IMR-90 (cell line): ENCODE measurements at regions not wholly inside any gene's neighbourhood (a gene's known extent, or its start where the extent isn't known, plus 50 kb on each side); places are given as distances from the start of the nearest gene placed in this dataset.

Source experiments
- ATAC-seq: fragments of 200-7000 bp; cut with Tn5 transposase; 2 replicates; pipeline ENCODE4 v1.9.1; 2020; ENCODE audit warnings: low read depth, mild to moderate bottlenecking, moderate library complexity
- BruUV-seq: library from RNA; stranded (reverse); fragments of 400-500 nt; replicated peaks from 2 replicates; lab custom pipeline; 2021; lab: Mats Ljungman, UMichigan
- CTCF ChIA-PET: fragments of 300-600 bp; formaldehyde crosslinking; extraction: SDS; loops from one replicate; lab custom pipeline; 2021; ENCODE audit warnings: antibody characterized with exemption; lab: Yijun Ruan, JAX
- POLR2A ChIA-PET: fragments of 300-600 bp; sonication (Branson Sonifier 250); formaldehyde crosslinking; loops from one replicate; lab custom pipeline; 2022; ENCODE audit warnings: antibody characterized with exemption; ENCODE audit not compliant: unreplicated experiment; lab: Charles Lee
- DNase-seq: peaks from one replicate; pipeline ENCODE4 v3.0.0; 2013
- H2AFZ ChIP-seq: replicated peaks from 2 replicates; pipeline ENCODE3; 2013; ENCODE audit warnings: low read length, mild to moderate bottlenecking; ENCODE audit not compliant: poor library complexity
- H2AK5ac ChIP-seq: 2 replicates; pipeline ENCODE4 v1.6.1; 2013; ENCODE audit warnings: low read depth, low read length, inconsistent platforms
- H2AK9ac ChIP-seq: replicated peaks from 2 replicates; pipeline ENCODE3; 2013; ENCODE audit warnings: mild to moderate bottlenecking, low read depth, low read length, moderate library complexity; ENCODE audit not compliant: poor library complexity
- H2BK120ac ChIP-seq: 2 replicates; pipeline ENCODE4 v1.6.1; 2013; ENCODE audit warnings: low read depth, low read length, inconsistent platforms
- H2BK15ac ChIP-seq: 3 replicates; pipeline ENCODE4 v1.6.1; 2013; ENCODE audit warnings: low read depth, low read length, inconsistent platforms
- H2BK20ac ChIP-seq: 2 replicates; pipeline ENCODE4 v1.6.1; 2013; ENCODE audit warnings: low read depth, mild to moderate bottlenecking, inconsistent platforms, low read length, moderate library complexity
- H2BK5ac ChIP-seq: 2 replicates; pipeline ENCODE4 v1.6.1; 2013; ENCODE audit warnings: mild to moderate bottlenecking, low read depth, low read length, inconsistent platforms; ENCODE audit not compliant: poor library complexity, severe bottlenecking
- H3K14ac ChIP-seq: replicated peaks from 2 replicates; pipeline ENCODE4 v1.6.1; 2013; ENCODE audit warnings: low read depth, low read length, inconsistent platforms
- H3K18ac ChIP-seq: 2 replicates; pipeline ENCODE4 v1.6.1; 2013; ENCODE audit warnings: low read depth, low read length, control low read depth
- H3K23ac ChIP-seq: 2 replicates; pipeline ENCODE4 v1.6.1; 2013; ENCODE audit warnings: low read depth, low read length, inconsistent platforms
- H3K27ac ChIP-seq: 2 replicates; pipeline ENCODE4 v1.5.1; 2013; ENCODE audit warnings: mild to moderate bottlenecking, control low read depth, low read length; ENCODE audit not compliant: insufficient read depth
- H3K27me3 ChIP-seq: 2 replicates; pipeline ENCODE4 v1.6.1; 2013; ENCODE audit warnings: low read length; ENCODE audit not compliant: control insufficient read depth, insufficient read depth
- H3K36me3 ChIP-seq: 2 replicates; pipeline ENCODE4 v1.6.1; 2013; ENCODE audit warnings: low read length, mixed read lengths; ENCODE audit not compliant: control insufficient read depth, insufficient read depth
- H3K4ac ChIP-seq: 2 replicates; pipeline ENCODE4 v1.6.1; 2013; ENCODE audit warnings: low read depth, low read length, inconsistent platforms
- H3K4me1 ChIP-seq: 2 replicates; pipeline ENCODE4 v1.6.1; 2013; ENCODE audit warnings: low read length, mixed read lengths; ENCODE audit not compliant: control insufficient read depth, insufficient read depth
- H3K4me2 ChIP-seq: 2 replicates; pipeline ENCODE4 v1.6.1; 2013; ENCODE audit warnings: low read depth, mild to moderate bottlenecking, control low read depth, low read length, moderate library complexity
- H3K4me3 ChIP-seq: 2 replicates; pipeline ENCODE4 v1.5.1; 2013; ENCODE audit warnings: low read depth, mild to moderate bottlenecking, control low read depth, low read length, moderate library complexity; ENCODE audit not compliant: insufficient read depth
- H3K56ac ChIP-seq: 2 replicates; pipeline ENCODE4 v1.6.1; 2013; ENCODE audit warnings: low read length, inconsistent platforms; ENCODE audit not compliant: insufficient read depth; ENCODE audit errors: extremely low read depth
- H3K79me1 ChIP-seq, 2 experiments: 2 replicates each; pipeline ENCODE4 v1.6.1; 2013; ENCODE audit warnings: low read length in 2 of 2, inconsistent platforms in 1 of 2, low read depth in 1 of 2
- H3K9ac ChIP-seq: 2 replicates; pipeline ENCODE4 v1.6.1; 2013; ENCODE audit warnings: low read depth, low read length, control low read depth
- H3K9me1 ChIP-seq: 2 replicates; pipeline ENCODE4 v1.6.1; 2013; ENCODE audit warnings: low read length, inconsistent platforms; ENCODE audit not compliant: insufficient read depth
- H3K9me3 ChIP-seq: 2 replicates; pipeline ENCODE4 v1.6.1; 2013; ENCODE audit warnings: low read length; ENCODE audit not compliant: control insufficient read depth, insufficient read depth
- H4K20me1 ChIP-seq: 2 replicates; pipeline ENCODE4 v1.6.1; 2013; ENCODE audit warnings: low read length, inconsistent platforms; ENCODE audit not compliant: insufficient read depth
- H4K5ac ChIP-seq: 2 replicates; pipeline ENCODE4 v1.6.1; 2013; ENCODE audit warnings: mild to moderate bottlenecking, low read depth, low read length, control low read depth
- H4K8ac ChIP-seq, 2 experiments: 2 replicates each; pipeline ENCODE4 v1.6.1; 2013; ENCODE audit warnings: low read depth in 2 of 2, low read length in 2 of 2, control low read depth in 1 of 2, inconsistent platforms in 1 of 2
- H4K91ac ChIP-seq: 2 replicates; pipeline ENCODE4 v1.6.1; 2013; ENCODE audit warnings: low read depth, low read length, inconsistent platforms; ENCODE audit not compliant: insufficient read depth
- BHLHE40 ChIP-seq: fragments of 150-350 bp; IDR thresholded peaks from 2 replicates; pipeline ENCODE4 v1.6.1; 2016; ENCODE audit warnings: mild to moderate bottlenecking, low read depth, low read length
- MAFK ChIP-seq: IDR thresholded peaks from 2 replicates; pipeline ENCODE4 v1.6.1; 2012; ENCODE audit warnings: low read depth, low read length, improper control_type of control experiment
- POLR2A ChIP-seq: IDR thresholded peaks from 2 replicates; pipeline ENCODE4 v1.6.1; 2012; ENCODE audit warnings: mild to moderate bottlenecking, low read depth, low read length
- RFX5 ChIP-seq: IDR thresholded peaks from 2 replicates; pipeline ENCODE4 v1.8.0; 2012; ENCODE audit warnings: low read depth, mild to moderate bottlenecking, low read length, moderate library complexity
- USF2 ChIP-seq: fragments of 150-350 bp; IDR thresholded peaks from 2 replicates; pipeline ENCODE4 v1.6.1; 2017; ENCODE audit warnings: mild to moderate bottlenecking, antibody characterized with exemption, low read length, low read depth
- WGBS, 2 experiments: methylation state at CpG; one replicate each; pipeline versions ENCODE4 v1.1.5 to v1.1.7; 2013; ENCODE audit warnings: missing lambda C conversion rate in 2 of 2; ENCODE audit not compliant: insufficient read length in 1 of 2; ENCODE audit errors: extremely low coverage in 2 of 2; 5-methylcytosine and 5-hydroxymethylcytosine counted together
- dilution Hi-C: fragments of 300-500 bp; cut with HindIII; formaldehyde crosslinking; loops from one replicate; pipeline ENCODE4 v1.14.3; 2018; ENCODE audit warnings: low sequenced_read_pairs; ENCODE audit not compliant: unreplicated experiment
- in situ Hi-C: fragments of 300-500 bp; cut with MboI; formaldehyde crosslinking; loops from 3 replicates; pipeline ENCODE4 v1.14.3; 2019; ENCODE audit warnings: low sequenced_read_pairs, inconsistent platforms, mixed read lengths
- intact Hi-C: fragments of 100-400 bp; cut with micrococcal nuclease; formaldehyde crosslinking; loops from 2 replicates; pipeline ENCODE4 v1.10.0; 2022

DNA sequence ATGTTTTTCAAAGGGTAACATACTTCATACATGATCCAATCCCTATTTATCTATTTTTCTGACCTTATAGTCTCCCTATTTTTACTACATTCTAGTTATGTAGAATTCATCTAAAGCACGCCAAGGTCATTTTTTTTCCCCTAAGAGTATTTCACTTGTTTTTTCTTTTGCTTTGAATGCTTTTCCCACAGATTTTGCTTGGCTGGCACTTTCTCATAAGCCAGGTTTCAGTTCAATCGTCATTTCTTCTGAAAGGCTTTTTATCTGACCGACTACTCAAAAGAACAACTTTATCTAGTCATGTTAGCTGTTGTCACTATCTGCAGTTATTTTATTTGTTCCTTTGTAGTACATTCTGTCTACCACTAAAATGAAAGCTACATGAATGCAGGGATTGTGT, 1274.6 kb downstream of the REEP3 start:
- no peak overlapping the region for H3K9ac ChIP-seq
- no peak overlapping the region for H4K5ac ChIP-seq
- H2BK15ac ChIP-seq, result no peak overlapping the region
- no peak overlapping the region for H3K18ac ChIP-seq
- BruUV-seq, result no TSS peak
- no peak overlapping the region for H4K8ac ChIP-seq
- H3K36me3 ChIP-seq, result no peaks in the 10 kb centered on the region
- ATAC-seq, result no peak
- in situ Hi-C loops (no loop called here), intact Hi-C loops (no loop called here), dilution Hi-C loops (no loop called here)
- no peak overlapping the region for H3K4me3 ChIP-seq
- DNase-seq, result no peak
- H3K27me3 ChIP-seq, result no peaks in the 10 kb centered on the region
- WGBS, 2 experiments, result no CpG with 5 or more reads among the region's 3 CpGs
- no peak overlapping the region for H3K27ac ChIP-seq
- no peak overlapping the region for H2BK20ac ChIP-seq
- no peaks in the 10 kb centered on the region for H4K20me1 ChIP-seq
- no peaks in the 10 kb centered on the region for H3K4me1 ChIP-seq
- no peak overlapping the region for H3K4me2 ChIP-seq
- H3K9me3 ChIP-seq, result peaks cover 6% of the 10 kb centered on the region; the same call in 1 of the 2 replicates
- no peak overlapping the region for H2AFZ ChIP-seq
- H2AK9ac ChIP-seq, result no peak overlapping the region
- no peak overlapping the region for H3K56ac ChIP-seq
- H3K79me1 ChIP-seq, result no peaks in the 10 kb centered on the region
- POLR2A ChIA-PET, result no interaction called here
- H3K9me1 ChIP-seq, result no peaks in the 10 kb centered on the region
- no peak overlapping the region for H3K23ac ChIP-seq
- H2BK5ac ChIP-seq, result no peak overlapping the region
- H3K14ac ChIP-seq, result no peak overlapping the region
- H2AK5ac ChIP-seq, result no peak overlapping the region
- H3K4ac ChIP-seq, result no peak overlapping the region
- TF ChIP-seq MAFK (peak; percentile 66), RFX5 (no peak), BHLHE40 (no peak), POLR2A (no peak), USF2 (no peak)
- H4K91ac ChIP-seq, result no peak overlapping the region
- CTCF ChIA-PET, result no interaction called here
- H2BK120ac ChIP-seq, result no peak overlapping the region
